ENCODE measurements at regions not wholly inside any gene's neighbourhood (a gene's known extent, or its start where the extent isn't known, plus 50 kb on each side); places are given as distances from the start of the nearest gene placed in this dataset.
"Not testable (repeated sequence)": the region's sequence is repeated elsewhere in the genome, so short reads cannot be mapped to it uniquely, and the experiment has no call there.

- not testable (repeated sequence) for H3K9ac ChIP-seq (ENCODE audit: low read length); H3K79me1 ChIP-seq (ENCODE audit: low read length); H4K8ac ChIP-seq (ENCODE audit: low read depth, low read length); H3K27me3 ChIP-seq (ENCODE audit: insufficient read depth, low read length, poor library complexity); H4K5ac ChIP-seq (ENCODE audit: low read length); H3K4me2 ChIP-seq (ENCODE audit: low read length); H3K79me2 ChIP-seq (ENCODE audit: control insufficient read depth, insufficient read depth, low read length); H2BK15ac ChIP-seq (replicated peaks; ENCODE audit: low read depth); H3K23ac ChIP-seq (ENCODE audit: low read length); DNase-seq; H3K4me1 ChIP-seq (ENCODE audit: control insufficient read depth, low read depth, low read length); H3K4ac ChIP-seq (ENCODE audit: low read depth, low read length); H3K18ac ChIP-seq (ENCODE audit: low read length); H2AK5ac ChIP-seq (ENCODE audit: low read length); H3K4me3 ChIP-seq (ENCODE audit: low read length); H3K27ac ChIP-seq (ENCODE audit: low read depth, low read length); H2BK5ac ChIP-seq (ENCODE audit: low read length); H3K36me3 ChIP-seq (ENCODE audit: control insufficient read depth, insufficient read depth, low read length); H3K56ac ChIP-seq (ENCODE audit: low read length); H2BK120ac ChIP-seq (ENCODE audit: low read depth, low read length)
- no CpG with 5 or more reads among the region's 32 CpGs for WGBS (ENCODE audit: extremely low coverage, insufficient coverage, low lambda C conversion rate)
Observed at GRCh38 chr15:22715133-22715845, 71.2 kb upstream of the NIPA1 start.

- H3K36me3 ChIP-seq (ENCODE audit: control insufficient read depth, insufficient read depth, low read length); H2BK15ac ChIP-seq (replicated peaks; ENCODE audit: low read depth); H3K9ac ChIP-seq (ENCODE audit: low read length); H3K79me1 ChIP-seq (ENCODE audit: low read length); DNase-seq; H3K4ac ChIP-seq (ENCODE audit: low read depth, low read length); H3K4me1 ChIP-seq (ENCODE audit: control insufficient read depth, low read depth, low read length); H2AK5ac ChIP-seq (ENCODE audit: low read length); H3K79me2 ChIP-seq (ENCODE audit: control insufficient read depth, insufficient read depth, low read length); H3K4me3 ChIP-seq (ENCODE audit: low read length); H3K4me2 ChIP-seq (ENCODE audit: low read length); H3K18ac ChIP-seq (ENCODE audit: low read length); H3K27me3 ChIP-seq (ENCODE audit: insufficient read depth, low read length, poor library complexity); H3K56ac ChIP-seq (ENCODE audit: low read length); H2BK120ac ChIP-seq (ENCODE audit: low read depth, low read length); H3K27ac ChIP-seq (ENCODE audit: low read depth, low read length); H4K5ac ChIP-seq (ENCODE audit: low read length); H2BK5ac ChIP-seq (ENCODE audit: low read length); H3K23ac ChIP-seq (ENCODE audit: low read length); H4K8ac ChIP-seq (ENCODE audit: low read depth, low read length): not testable (repeated sequence)
- no CpG with 5 or more reads among the region's 1 CpG for WGBS (ENCODE audit: extremely low coverage, insufficient coverage, low lambda C conversion rate)
Observed at GRCh38 chr15:22719980-22720379, 66.5 kb upstream of the NIPA1 start.

DNA sequence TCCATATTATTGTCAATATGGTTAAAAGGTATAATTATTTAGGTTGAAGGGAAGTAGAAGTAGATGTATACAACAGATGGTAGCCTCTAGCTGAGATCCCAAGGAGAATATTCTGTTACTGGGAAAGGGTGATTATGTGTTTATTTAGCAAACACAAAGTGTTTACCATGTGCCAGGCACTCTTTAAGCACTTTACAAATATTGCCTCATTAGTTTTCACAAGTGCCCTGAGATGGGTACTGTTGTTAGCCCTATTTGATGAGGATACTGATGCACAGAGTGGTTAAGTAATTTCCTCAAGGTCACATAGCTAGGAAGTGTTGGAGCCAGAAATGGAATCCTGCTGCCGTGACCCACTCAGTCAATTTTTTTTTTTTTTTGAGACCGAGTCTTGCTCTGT lies 60.3 kb upstream of the NIPA1 start:
- not testable (repeated sequence) for H3K27ac ChIP-seq (ENCODE audit: low read depth, low read length); H4K5ac ChIP-seq (ENCODE audit: low read length); H3K9ac ChIP-seq (ENCODE audit: low read length); H3K79me1 ChIP-seq (ENCODE audit: low read length); H3K27me3 ChIP-seq (ENCODE audit: insufficient read depth, low read length, poor library complexity); H2BK120ac ChIP-seq (ENCODE audit: low read depth, low read length); H3K36me3 ChIP-seq (ENCODE audit: control insufficient read depth, insufficient read depth, low read length); H3K4me1 ChIP-seq (ENCODE audit: control insufficient read depth, low read depth, low read length); H3K79me2 ChIP-seq (ENCODE audit: control insufficient read depth, insufficient read depth, low read length); H3K18ac ChIP-seq (ENCODE audit: low read length); H2AK5ac ChIP-seq (ENCODE audit: low read length); DNase-seq; H4K8ac ChIP-seq (ENCODE audit: low read depth, low read length); H2BK5ac ChIP-seq (ENCODE audit: low read length); H3K23ac ChIP-seq (ENCODE audit: low read length); H3K4me2 ChIP-seq (ENCODE audit: low read length); H2BK15ac ChIP-seq (replicated peaks; ENCODE audit: low read depth); H3K4me3 ChIP-seq (ENCODE audit: low read length); H3K56ac ChIP-seq (ENCODE audit: low read length); H3K4ac ChIP-seq (ENCODE audit: low read depth, low read length)
- no CpG with 5 or more reads among the region's 2 CpGs for WGBS (ENCODE audit: extremely low coverage, insufficient coverage, low lambda C conversion rate)

GRCh38 chr15:22735067-22735466 lies 51.4 kb upstream of the NIPA1 start:
- H3K18ac ChIP-seq (ENCODE audit: low read length); H3K4me1 ChIP-seq (ENCODE audit: control insufficient read depth, low read depth, low read length); H3K4me3 ChIP-seq (ENCODE audit: low read length); H4K5ac ChIP-seq (ENCODE audit: low read length); H3K27ac ChIP-seq (ENCODE audit: low read depth, low read length); H2AK5ac ChIP-seq (ENCODE audit: low read length); H3K4ac ChIP-seq (ENCODE audit: low read depth, low read length); H4K8ac ChIP-seq (ENCODE audit: low read depth, low read length); H3K79me2 ChIP-seq (ENCODE audit: control insufficient read depth, insufficient read depth, low read length); DNase-seq; H3K36me3 ChIP-seq (ENCODE audit: control insufficient read depth, insufficient read depth, low read length); H3K9ac ChIP-seq (ENCODE audit: low read length); H2BK120ac ChIP-seq (ENCODE audit: low read depth, low read length); H3K23ac ChIP-seq (ENCODE audit: low read length); H2BK5ac ChIP-seq (ENCODE audit: low read length); H3K27me3 ChIP-seq (ENCODE audit: insufficient read depth, low read length, poor library complexity); H2BK15ac ChIP-seq (replicated peaks; ENCODE audit: low read depth); H3K4me2 ChIP-seq (ENCODE audit: low read length); H3K56ac ChIP-seq (ENCODE audit: low read length); H3K79me1 ChIP-seq (ENCODE audit: low read length): not testable (repeated sequence)
- no CpG with 5 or more reads among the region's 4 CpGs for WGBS (ENCODE audit: extremely low coverage, insufficient coverage, low lambda C conversion rate)

GRCh38 chr15:22735781-22736180 lies 50.7 kb upstream of the NIPA1 start:
- no peak overlapping the region for H2AK5ac ChIP-seq (ENCODE audit: low read length)
- H3K36me3 ChIP-seq (ENCODE audit: control insufficient read depth, insufficient read depth, low read length) = no peaks in the 10 kb centered on the region
- H3K9ac ChIP-seq (ENCODE audit: low read length) = no peak overlapping the region
- no peak overlapping the region for H3K18ac ChIP-seq (ENCODE audit: low read length)
- H4K8ac ChIP-seq (ENCODE audit: low read depth, low read length) = no peak overlapping the region
- no peak overlapping the region for H3K4me2 ChIP-seq (ENCODE audit: low read length)
- no peak overlapping the region for H4K5ac ChIP-seq (ENCODE audit: low read length)
- H3K79me2 ChIP-seq (ENCODE audit: control insufficient read depth, insufficient read depth, low read length) = no peaks in the 10 kb centered on the region
- no peak overlapping the region for H3K4me3 ChIP-seq (ENCODE audit: low read length)
- no peak overlapping the region for H3K4ac ChIP-seq (ENCODE audit: low read depth, low read length)
- H3K23ac ChIP-seq (ENCODE audit: low read length) = no peak overlapping the region
- no peak overlapping the region for H2BK15ac ChIP-seq (replicated peaks; ENCODE audit: low read depth)
- no peaks in the 10 kb centered on the region for H3K79me1 ChIP-seq (ENCODE audit: low read length)
- no peaks in the 10 kb centered on the region for H3K27me3 ChIP-seq (ENCODE audit: insufficient read depth, low read length, poor library complexity)
- H3K27ac ChIP-seq (ENCODE audit: low read depth, low read length) = no peak overlapping the region
- no peak overlapping the region for H2BK5ac ChIP-seq (ENCODE audit: low read length)
- no peaks in the 10 kb centered on the region for H3K4me1 ChIP-seq (ENCODE audit: control insufficient read depth, low read depth, low read length)
- no peak overlapping the region for H3K56ac ChIP-seq (ENCODE audit: low read length)
- no CpG with 5 or more reads among the region's 3 CpGs for WGBS (ENCODE audit: extremely low coverage, insufficient coverage, low lambda C conversion rate)
- H2BK120ac ChIP-seq (ENCODE audit: low read depth, low read length) = no peak overlapping the region
- no peak for DNase-seq

GRCh38 chr15:22736200-22736599 lies 50.2 kb upstream of the NIPA1 start:
- H3K4ac ChIP-seq (ENCODE audit: low read depth, low read length); H2BK5ac ChIP-seq (ENCODE audit: low read length); H3K56ac ChIP-seq (ENCODE audit: low read length); H2BK15ac ChIP-seq (replicated peaks; ENCODE audit: low read depth); H2BK120ac ChIP-seq (ENCODE audit: low read depth, low read length); H3K36me3 ChIP-seq (ENCODE audit: control insufficient read depth, insufficient read depth, low read length); H3K23ac ChIP-seq (ENCODE audit: low read length); H3K27me3 ChIP-seq (ENCODE audit: insufficient read depth, low read length, poor library complexity); H4K5ac ChIP-seq (ENCODE audit: low read length); DNase-seq; H3K79me1 ChIP-seq (ENCODE audit: low read length); H3K9ac ChIP-seq (ENCODE audit: low read length); H3K4me1 ChIP-seq (ENCODE audit: control insufficient read depth, low read depth, low read length); H2AK5ac ChIP-seq (ENCODE audit: low read length); H3K79me2 ChIP-seq (ENCODE audit: control insufficient read depth, insufficient read depth, low read length); H3K4me2 ChIP-seq (ENCODE audit: low read length); H3K27ac ChIP-seq (ENCODE audit: low read depth, low read length); H4K8ac ChIP-seq (ENCODE audit: low read depth, low read length); H3K4me3 ChIP-seq (ENCODE audit: low read length); H3K18ac ChIP-seq (ENCODE audit: low read length): not testable (repeated sequence)
